Hepatocyte (in vitro differentiated cells): ENCODE measurements at regions not wholly inside any gene's neighbourhood (a gene's known extent, or its start where the extent isn't known, plus 50 kb on each side); places are given as distances from the start of the nearest gene placed in this dataset.

ENCODE experiments used
- CTCF ChIP-seq: fragments of 200-600 bp; sonication (generic); IDR thresholded peaks from 2 replicates; pipeline ENCODE4 v1.5.1; 2016; ENCODE audit warnings: antibody characterized with exemption, mild to moderate bottlenecking; ENCODE audit not compliant: poor library complexity
- EZH2phosphoT487 ChIP-seq: fragments of 200-600 bp; sonication (generic); IDR thresholded peaks from one replicate; pipeline ENCODE4 v1.6.1; 2018; ENCODE audit warnings: antibody characterized with exemption, mild to moderate bottlenecking, low read depth, moderate library complexity; ENCODE audit not compliant: unreplicated experiment, severe bottlenecking

DNA sequence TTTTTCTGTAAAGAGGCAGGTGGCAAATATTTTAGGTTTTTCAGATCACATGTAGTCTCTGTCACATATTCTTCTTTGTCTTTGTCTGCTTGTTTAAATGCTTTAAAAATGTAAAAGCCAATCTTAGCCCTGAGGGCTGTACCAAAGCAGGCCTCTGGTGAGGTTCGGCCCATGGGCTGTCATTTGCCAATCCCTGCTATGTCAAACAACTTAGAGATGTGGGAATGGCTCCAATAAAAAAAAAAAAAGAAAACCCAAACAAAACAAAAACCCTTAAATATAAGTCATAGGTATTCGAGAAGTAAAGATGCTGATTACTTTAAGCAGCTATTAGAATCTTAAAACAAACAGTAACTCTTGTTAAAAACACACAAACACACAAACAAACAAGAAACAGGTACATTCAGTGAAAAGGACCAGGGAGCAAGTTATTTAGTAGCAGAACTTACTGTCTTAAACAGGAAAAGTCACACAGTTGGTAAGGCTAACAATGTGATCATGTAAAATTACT, 61.4 kb upstream of the NAMPT start:
- TF ChIP-seq CTCF (no peak), EZH2phosphoT487 (no peak)
